Right lobe of liver (tissue), 6 donors: ENCODE measurements at regions not wholly inside any gene's neighbourhood (a gene's known extent, or its start where the extent isn't known, plus 50 kb on each side); places are given as distances from the start of the nearest gene placed in this dataset.

Source experiments
- ATAC-seq, 4 donors: fragments of 200-7000 bp; cut with Tn5 transposase; one replicate each; pipeline ENCODE4 v1.9.1; 2020; ENCODE audit warnings: mild to moderate bottlenecking in 4 of 4, moderate library complexity in 4 of 4
- DNase-seq, 3 donors: peaks; one replicate each; pipeline ENCODE4 v3.0.0-alpha.2; 2020
- H3K27ac ChIP-seq, 3 donors: fragments of 200-600 bp; one replicate each; pipeline ENCODE4 v1.8.0; 2022
- H3K27me3 ChIP-seq, 2 donors: fragments of 200-600 bp; one replicate each; pipeline ENCODE4 v1.8.0; 2022
- H3K36me3 ChIP-seq, 4 donors: fragments of 200-600 bp; sonication (generic) in 1 of 4; one replicate each; pipeline versions ENCODE4 v1.5.1 to v1.8.0; 2017 to 2022; ENCODE audit warnings: control low read depth in 1 of 4
- H3K4me1 ChIP-seq, 4 donors: fragments of 200-600 bp; sonication (generic) in 1 of 4; one replicate each; pipeline versions ENCODE4 v1.5.1 to v1.8.0; 2017 to 2022; ENCODE audit warnings: control low read depth in 1 of 4
- H3K4me3 ChIP-seq, 3 donors: fragments of 200-600 bp; one replicate each; pipeline ENCODE4 v1.8.0; 2022
- H3K9me3 ChIP-seq, 4 donors: fragments of 200-600 bp; sonication (generic) in 1 of 4; one replicate each; pipeline versions ENCODE4 v1.5.1 to v1.8.0; 2017 to 2022; ENCODE audit warnings: control low read depth in 1 of 4
- POLR2A ChIP-seq: fragments of 450-650 bp; IDR thresholded peaks from one replicate; pipeline ENCODE4 v1.6.1; 2017; ENCODE audit warnings: antibody characterized with exemption, mild to moderate bottlenecking
- WGBS: methylation state at CpG from one replicate; pipeline ENCODE4 v1.1.6; 2018; ENCODE audit warnings: low coverage, low lambda C conversion rate; ENCODE audit not compliant: insufficient coverage; ENCODE audit errors: missing lambda C conversion rate; 5-methylcytosine and 5-hydroxymethylcytosine counted together
- intact Hi-C, 2 donors: fragments of 100-400 bp; cut with DNase I; formaldehyde crosslinking; loops; one replicate each; pipeline versions ENCODE4 v1.11.2 to v1.14.1; 2022
- TF ChIP-seq, protein P1 (sequence below), 4 donors: fragments of 200-600 bp in 3 of 4; fragments of 450-650 bp in 1 of 4; IDR thresholded peaks; one replicate each; pipeline versions ENCODE4 v1.5.1 to v1.8.0; 2016 to 2022; ENCODE audit warnings: antibody characterized with exemption in 4 of 4, mild to moderate bottlenecking in 2 of 4
- donor health status: DM: no; HTN: yes; CAD: no.
- donor health status: DM: no; HTN: no; CAD: no.
- donor health status: DM: no; HTN: no; CAD: no.
- donor health status: DM: no; HTN: yes; CAD: no.
- donor health status: DM: no; HTN: yes; CAD: no.

DNA sequence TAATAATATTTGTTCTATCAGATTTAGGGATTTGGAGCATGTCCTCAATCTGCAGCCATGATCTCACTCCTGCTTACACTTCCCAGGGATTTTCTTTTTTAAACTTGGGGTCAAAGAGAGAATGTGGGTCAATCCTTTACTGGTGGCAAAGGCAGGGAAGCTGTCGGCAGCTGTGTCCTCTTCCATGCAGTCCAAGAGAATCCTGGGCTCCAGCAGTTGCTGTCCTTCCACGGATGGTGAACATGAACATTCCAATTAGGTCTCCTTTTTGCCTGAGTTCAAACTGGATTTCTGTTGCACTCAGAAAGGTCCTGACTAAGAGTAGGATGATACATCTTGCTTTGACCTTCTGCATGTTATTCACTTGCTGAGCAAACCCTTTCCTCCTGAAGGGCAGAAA, 73.9 kb downstream of the ARL6IP4 start:
- TF ChIP-seq POLR2A, result no peak
- TF ChIP-seq, protein P1, sequence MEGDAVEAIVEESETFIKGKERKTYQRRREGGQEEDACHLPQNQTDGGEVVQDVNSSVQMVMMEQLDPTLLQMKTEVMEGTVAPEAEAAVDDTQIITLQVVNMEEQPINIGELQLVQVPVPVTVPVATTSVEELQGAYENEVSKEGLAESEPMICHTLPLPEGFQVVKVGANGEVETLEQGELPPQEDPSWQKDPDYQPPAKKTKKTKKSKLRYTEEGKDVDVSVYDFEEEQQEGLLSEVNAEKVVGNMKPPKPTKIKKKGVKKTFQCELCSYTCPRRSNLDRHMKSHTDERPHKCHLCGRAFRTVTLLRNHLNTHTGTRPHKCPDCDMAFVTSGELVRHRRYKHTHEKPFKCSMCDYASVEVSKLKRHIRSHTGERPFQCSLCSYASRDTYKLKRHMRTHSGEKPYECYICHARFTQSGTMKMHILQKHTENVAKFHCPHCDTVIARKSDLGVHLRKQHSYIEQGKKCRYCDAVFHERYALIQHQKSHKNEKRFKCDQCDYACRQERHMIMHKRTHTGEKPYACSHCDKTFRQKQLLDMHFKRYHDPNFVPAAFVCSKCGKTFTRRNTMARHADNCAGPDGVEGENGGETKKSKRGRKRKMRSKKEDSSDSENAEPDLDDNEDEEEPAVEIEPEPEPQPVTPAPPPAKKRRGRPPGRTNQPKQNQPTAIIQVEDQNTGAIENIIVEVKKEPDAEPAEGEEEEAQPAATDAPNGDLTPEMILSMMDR (IDR thresholded peaks at IDR 0.05), result no peak
- Histone ChIP-seq H3K4me3 (no peak overlapping the region), H3K9me3 (no peaks in the 10 kb centered on the region), H3K27me3 (no peaks in the 10 kb centered on the region), H3K4me1 (peaks cover 0 to 24% (median 9%) of the 10 kb centered on the region in 4 donors), H3K36me3 (no peaks in the 10 kb centered on the region), H3K27ac (no peak overlapping the region)
- DNase-seq (no peak), ATAC-seq (no peak)
- 59% methylated on average over 2 of the region's 2 CpGs for WGBS
- intact Hi-C loops, result loop anchor here in 1 of 2 donors (10.0 kb wide), 1 partner anchor 90 kb away; no protein-coding TSS in a partner anchor

DNA sequence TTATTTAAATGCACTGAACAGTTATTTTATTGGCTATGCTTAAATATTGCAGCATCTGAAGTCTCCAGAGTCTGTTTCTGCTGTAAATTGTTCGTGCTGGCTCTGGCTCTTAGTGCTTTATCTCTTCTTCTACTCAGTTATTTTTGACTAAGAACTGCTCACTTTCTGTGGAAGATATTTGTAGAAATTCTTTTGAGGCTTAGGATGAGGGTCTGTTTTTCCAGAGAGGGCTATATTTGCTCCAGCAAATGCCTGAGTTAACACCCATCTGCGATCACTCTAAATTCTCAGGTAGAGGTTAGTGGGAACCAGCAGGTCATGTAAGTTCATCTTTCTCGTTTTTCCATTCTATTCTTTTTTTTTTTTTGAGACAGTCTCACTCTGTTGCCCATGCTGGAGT, 71.1 kb downstream of the ARL6IP4 start:
- H3K4me1 ChIP-seq, result peaks cover 0 to 33% (median 16%) of the 10 kb centered on the region in 4 donors
- no peaks in the 10 kb centered on the region for H3K9me3 ChIP-seq
- TF ChIP-seq POLR2A, result no peak
- TF ChIP-seq, protein P1 (IDR thresholded peaks at IDR 0.05), result no peak
- WGBS, result 68% methylated on average over 3 of the region's 3 CpGs
- H3K4me3 ChIP-seq, result no peak overlapping the region
- H3K36me3 ChIP-seq, result no peaks in the 10 kb centered on the region
- intact Hi-C loops, result loop anchor here in 1 of 2 donors (10.0 kb wide), 1 partner anchor 93 kb away; no protein-coding TSS in a partner anchor
- H3K27me3 ChIP-seq, result no peaks in the 10 kb centered on the region
- no peak for ATAC-seq
- no peak overlapping the region for H3K27ac ChIP-seq
- no peak for DNase-seq

DNA sequence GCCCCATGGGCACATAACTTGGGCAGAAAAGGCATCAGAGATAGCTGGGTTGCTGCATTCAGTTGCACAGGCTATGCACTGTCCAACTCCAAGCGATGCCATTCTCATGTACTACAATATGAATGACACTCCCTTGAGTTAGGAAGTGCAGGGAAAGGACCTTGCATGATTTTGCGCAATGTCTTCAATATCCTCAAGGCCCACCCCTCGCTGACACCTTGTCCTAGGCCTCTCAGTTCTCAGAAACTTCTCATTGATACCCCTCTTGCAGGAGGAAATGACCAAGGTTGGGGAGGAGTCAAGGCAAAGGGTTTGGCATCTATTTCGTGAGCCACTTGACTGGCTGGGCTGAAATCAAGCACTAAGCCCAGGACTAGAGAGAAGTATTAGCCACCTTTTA, 70.4 kb downstream of the ARL6IP4 start:
- H3K4me1 ChIP-seq, result peaks cover 0 to 33% (median 13%) of the 10 kb centered on the region in 4 donors
- no peaks in the 10 kb centered on the region for H3K27me3 ChIP-seq
- DNase-seq (no peak), ATAC-seq (peak; percentile 5 to 24 (median 14))
- H3K36me3 ChIP-seq, result no peaks in the 10 kb centered on the region
- no peak overlapping the region for H3K4me3 ChIP-seq
- H3K9me3 ChIP-seq, result no peaks in the 10 kb centered on the region
- H3K27ac ChIP-seq, result no peak overlapping the region
- intact Hi-C loops, result loop anchor here in 1 of 2 donors (10.0 kb wide), 1 partner anchor 94 kb away; no protein-coding TSS in a partner anchor
- TF ChIP-seq, protein P1 (IDR thresholded peaks at IDR 0.05), result no peak
- no peak for TF ChIP-seq POLR2A
- 100% methylated on average over 2 of the region's 4 CpGs for WGBS

DNA sequence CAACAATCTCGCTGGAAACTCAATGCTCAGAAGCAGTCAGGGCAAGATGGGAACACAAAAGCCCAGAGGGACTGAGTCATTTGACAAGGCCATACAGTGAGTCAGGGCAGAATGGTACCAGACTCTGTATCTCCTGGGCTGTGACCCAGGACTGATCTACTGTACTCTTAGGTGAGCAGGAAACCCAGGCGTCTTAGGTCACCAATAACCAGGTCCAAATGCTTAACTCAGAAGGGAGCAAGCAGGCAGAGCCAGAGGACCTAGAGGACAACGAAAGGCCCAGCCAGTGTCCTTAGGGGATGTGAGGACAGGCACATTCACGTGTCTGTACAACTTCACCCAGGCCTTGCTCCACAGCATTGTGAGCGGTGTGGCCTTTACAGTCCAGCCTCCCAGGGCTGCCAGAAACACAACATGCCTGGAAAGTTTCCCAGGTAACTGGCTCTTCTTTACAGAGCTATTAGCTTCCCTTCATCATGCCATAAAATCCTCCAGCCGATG, 69.9 kb downstream of the ARL6IP4 start:
- peak; percentile 77 to 95 (median 91) for ATAC-seq
- TF ChIP-seq POLR2A, result no peak
- TF ChIP-seq, protein P1 (IDR thresholded peaks at IDR 0.05), result no peak
- intact Hi-C loops, result loop anchor here in 1 of 2 donors (10.0 kb wide), 1 partner anchor 94 kb away; no protein-coding TSS in a partner anchor
- 43% methylated on average over 1 of the region's 6 CpGs for WGBS
- Histone ChIP-seq H3K27me3 (no peaks in the 10 kb centered on the region), H3K36me3 (no peaks in the 10 kb centered on the region), H3K4me3 (no peak overlapping the region), H3K27ac (peak overlapping the region in 1 of 3 donors; percentile 42), H3K4me1 (peaks cover 0 to 33% (median 13%) of the 10 kb centered on the region in 4 donors), H3K9me3 (no peaks in the 10 kb centered on the region)
- peak; percentile 41 to 88 (median 81) for DNase-seq
